Posterior vena cava (tissue), 2 donors: ENCODE measurements at regions not wholly inside any gene's neighbourhood (a gene's known extent, or its start where the extent isn't known, plus 50 kb on each side); places are given as distances from the start of the nearest gene placed in this dataset.
"Not testable (repeated sequence)": the region's sequence is repeated elsewhere in the genome, so short reads cannot be mapped to it uniquely, and the experiment has no call there.

Experiments
- DNase-seq: peaks from one replicate; pipeline ENCODE4 v3.0.0-alpha.2; 2020; ENCODE audit warnings: low spot score
- intact Hi-C, 2 donors: fragments of 100-400 bp; cut with DNase I; formaldehyde crosslinking; loops; one replicate each; pipeline versions ENCODE4 v1.14.1 to v1.14.2; 2022 to 2023
- donor health status: DM: yes; HTN: yes; CAD: no.
- donor health status: DM: yes; HTN: yes; CAD: no.

DNA sequence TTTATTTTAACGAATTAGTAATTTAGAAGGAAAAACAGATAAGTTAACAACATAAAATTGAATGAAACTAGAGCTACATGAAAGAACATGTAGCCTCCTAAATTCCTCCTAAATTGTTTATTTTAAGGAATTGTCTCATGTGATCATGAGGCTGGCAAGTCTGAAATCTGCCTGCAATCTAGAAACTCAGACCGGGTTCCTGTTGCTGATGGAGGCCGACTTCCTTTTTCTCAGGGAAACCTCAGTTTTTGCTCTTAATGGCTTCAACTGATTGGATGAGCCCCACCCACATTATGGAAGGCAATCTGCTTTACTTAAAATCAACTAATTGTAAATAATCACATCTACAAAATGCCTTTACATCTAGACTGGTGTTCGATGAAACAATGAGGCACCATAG, 205.0 kb upstream of the ADRA1D start:
- intact Hi-C loops = no loop called here
- no peak for DNase-seq

DNA sequence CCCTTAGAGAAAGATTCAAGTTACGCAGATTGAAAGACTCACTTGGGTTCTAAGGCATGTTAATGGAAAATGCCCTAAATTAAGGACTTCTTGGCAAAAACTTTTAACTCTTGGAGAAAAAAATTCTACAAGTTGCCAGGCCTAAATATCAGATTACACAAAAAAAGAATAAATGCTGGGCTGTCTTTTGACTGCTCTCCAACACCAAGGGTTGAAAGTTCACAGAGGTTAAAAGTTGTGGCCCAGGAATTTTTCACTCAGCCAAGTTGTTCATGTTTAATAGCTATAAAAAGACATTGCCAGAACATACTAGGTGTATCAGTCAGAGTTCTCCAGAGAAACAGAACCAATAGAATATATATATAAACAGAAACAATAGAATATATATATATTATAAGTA, 204.3 kb upstream of the ADRA1D start:
- intact Hi-C loops = no loop called here

DNA sequence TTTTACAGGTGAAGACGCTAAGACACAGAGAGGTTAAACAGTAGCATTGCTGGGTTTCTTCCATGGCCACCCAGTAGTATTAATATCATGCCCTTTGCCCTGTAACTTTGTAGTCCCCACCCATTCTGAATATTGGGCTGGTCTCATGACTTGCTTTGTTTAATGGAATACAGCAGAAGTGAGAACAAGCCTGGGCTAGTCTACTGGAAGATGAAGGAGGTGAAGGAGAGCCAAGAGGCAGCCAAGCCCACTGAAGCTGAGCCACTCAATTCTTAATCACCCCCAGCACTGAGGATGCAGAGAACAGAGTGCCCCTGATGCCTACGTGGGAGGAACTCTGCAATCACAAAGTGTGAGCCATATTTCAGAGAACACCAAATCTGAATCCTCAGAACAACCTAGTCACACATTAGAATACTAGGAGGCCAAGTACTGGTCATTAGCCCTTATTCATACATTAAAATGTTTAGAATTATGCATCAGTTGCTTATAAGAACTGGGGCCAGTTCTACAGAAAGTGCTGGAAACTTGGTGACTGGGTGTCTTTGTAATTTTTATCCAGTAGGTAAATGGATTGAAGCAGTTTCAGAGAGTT, 202.5 kb upstream of the ADRA1D start:
- intact Hi-C loops = no loop called here
- DNase-seq = no peak

More for the DNA sequence above, 204.3 kb upstream of the ADRA1D start:
- DNase-seq = no peak

DNA sequence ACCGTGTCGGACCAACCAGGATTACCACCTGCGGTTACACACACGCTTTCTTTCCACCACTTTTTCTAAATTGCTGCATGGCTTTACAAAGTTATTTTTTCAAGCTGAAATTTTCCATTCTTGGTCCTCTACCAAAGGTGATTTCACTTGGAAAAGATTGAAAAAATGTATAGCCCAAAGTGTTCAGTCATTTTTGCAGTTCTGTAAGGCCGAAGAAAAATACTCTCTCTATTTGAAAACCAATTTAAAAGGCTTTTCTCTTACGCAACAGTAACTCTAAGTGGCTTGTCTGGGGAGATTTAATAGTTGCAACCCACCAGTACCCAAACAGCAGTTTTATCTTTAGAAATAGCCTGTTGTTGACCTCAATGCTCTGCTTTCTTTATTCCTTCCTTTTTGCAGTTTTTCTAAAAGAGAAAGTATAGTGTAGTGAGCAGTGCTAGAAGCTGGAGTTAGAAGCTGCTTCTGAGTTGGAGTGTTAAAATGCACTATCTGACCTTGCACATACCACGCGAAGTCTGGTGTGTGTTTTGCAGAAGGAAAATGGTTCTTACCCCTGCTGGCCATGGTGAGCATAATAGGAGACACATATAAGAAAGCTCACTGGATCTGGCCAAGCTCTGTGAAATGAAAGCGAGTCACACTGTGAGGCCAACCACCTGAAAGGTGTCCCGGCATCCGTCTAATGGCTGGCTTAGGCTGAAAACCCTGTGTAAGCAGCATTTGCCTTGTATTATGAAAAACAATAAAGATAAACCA, 201.0 kb upstream of the ADRA1D start:
- DNase-seq = no peak
- intact Hi-C loops = no loop called here

DNA sequence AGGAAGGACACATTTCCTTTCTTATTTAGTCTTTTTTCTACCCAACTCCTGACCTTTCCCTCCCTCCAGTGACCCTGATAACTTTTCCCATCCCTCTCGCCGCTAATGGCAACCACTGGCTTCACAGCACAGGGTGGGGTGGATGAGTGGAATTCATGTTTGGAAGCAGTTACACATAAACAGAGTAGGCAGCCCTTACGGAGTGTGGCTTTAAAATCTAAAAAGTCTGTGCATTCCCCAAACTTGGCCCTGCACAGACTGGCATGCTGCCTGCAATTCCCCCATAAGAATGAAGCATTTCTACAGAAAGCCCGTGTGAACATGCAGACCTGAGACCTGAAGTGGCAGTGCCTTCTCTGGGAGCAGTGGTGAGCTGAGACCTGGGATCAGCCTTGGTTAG, 196.7 kb upstream of the ADRA1D start:
- no peak for DNase-seq
- intact Hi-C loops = no loop called here

DNA sequence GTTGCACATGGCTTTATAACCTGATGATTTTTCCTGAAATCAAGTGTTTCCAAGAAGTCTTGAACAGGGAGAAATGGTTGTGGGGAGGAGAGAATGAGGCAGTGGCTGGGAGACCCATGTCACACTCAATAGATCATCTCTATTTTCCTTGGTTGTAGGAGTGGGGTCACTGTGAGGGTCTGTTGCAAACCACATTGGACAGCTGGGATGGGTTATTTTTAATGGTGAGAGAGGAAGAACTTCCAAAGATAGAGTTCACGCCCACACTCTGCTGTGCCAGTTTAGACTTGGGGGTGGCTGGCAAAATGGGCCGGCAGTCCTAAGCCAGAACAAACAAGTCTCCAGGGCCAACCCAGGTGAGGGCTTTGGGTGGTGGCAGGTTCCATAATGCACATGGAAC, 196.2 kb upstream of the ADRA1D start:
- no peak for DNase-seq
- intact Hi-C loops = no loop called here

DNA sequence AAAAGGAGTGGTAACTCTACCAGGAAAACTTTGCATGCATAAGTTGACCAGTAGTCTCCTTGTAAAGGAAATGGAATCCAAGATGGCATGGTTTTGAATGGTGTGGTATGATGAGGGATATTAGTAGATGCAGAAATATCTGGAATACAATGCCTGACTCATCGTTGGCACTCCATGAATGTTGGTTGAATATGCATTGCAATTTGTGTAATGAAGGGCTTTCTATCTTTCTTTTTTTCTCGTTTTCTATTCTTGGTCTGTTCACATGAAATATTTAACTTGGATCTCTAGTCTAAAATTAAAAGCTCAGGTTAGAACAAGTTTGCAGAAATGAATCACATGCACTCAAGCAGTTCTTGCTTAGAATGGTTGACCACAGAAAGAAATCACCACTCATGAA, 195.3 kb upstream of the ADRA1D start:
- no peak for DNase-seq
- intact Hi-C loops = no loop called here

DNA sequence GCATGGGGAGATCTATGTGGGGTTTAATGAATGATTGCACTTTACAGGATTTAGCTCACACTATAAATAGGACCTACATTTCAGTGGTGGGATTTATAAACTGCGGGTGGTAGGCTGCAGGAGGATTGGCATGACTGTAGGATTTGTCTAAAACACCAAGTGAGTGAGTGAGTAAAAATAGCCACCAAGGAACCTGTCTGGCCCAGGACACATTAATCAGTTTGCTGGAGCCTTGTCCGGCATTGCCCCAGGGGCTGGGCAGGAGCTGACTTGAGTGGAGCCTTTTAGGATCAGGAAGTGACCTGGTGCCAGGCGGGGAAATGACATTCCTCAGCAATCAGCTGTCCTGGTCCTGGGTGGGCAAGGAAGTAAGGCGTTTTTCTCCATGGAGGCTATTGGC, 193.9 kb upstream of the ADRA1D start:
- intact Hi-C loops = no loop called here
- DNase-seq = no peak

DNA sequence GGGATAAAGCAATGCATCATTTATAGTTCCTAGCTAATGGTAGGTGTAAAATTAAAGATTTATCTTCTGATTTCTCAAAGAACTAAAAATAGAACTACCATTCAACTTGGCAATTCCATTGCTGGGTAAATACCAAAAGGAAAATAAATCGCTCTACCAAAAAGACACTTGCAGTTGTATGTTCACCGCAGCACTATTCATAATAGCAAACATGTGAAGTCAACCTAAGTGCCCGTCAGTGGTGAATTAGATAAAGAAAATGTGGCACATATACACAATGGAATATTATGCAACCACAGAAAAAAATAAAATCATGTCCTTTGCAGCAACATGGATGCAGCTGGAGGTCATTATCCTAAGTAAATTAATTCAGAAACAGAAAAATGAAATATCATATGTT, 192.8 kb upstream of the ADRA1D start:
- intact Hi-C loops = no loop called here

DNA sequence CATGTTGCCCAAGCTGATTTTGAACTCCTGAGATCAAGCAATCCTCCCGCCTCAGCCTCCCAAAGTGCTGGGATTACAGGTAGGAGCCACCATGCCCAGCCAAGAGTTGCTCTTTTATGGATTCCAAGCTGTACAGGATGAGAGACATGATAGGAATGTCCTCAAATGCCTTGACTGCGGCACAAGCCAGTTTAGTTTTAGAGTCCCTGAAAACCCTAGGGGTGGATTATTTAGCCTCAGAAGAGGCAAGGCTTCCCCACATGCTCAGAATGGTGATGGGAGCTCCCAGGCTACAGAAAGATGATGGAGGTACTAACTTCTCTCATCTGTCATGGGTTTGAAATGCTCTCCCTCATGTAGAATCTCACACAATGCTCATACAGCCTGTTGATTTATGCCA, 192.1 kb upstream of the ADRA1D start:
- intact Hi-C loops = no loop called here
- DNase-seq = no peak

More for the DNA sequence above, 192.8 kb upstream of the ADRA1D start:
- DNase-seq = no peak

DNA sequence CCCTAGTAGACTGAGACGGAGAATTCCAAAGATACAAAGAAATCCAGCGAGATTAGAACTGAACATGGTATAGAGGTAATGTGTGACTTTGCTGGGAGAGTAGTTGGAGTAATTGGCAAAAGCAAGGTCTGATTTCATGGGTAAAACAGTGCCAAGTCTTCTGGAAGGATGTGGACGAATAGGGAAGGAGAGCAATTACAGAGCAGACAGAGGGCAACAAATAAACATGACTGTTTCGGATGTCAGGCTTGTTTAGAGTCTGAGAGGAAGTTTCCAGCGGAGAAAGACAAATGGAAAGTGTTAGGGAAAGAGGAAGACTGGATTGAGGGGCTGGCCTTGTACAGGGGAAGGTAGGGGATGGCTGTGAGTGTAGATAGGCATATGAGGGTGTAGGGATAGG, 190.4 kb upstream of the ADRA1D start:
- intact Hi-C loops = no loop called here
- no peak for DNase-seq

DNA sequence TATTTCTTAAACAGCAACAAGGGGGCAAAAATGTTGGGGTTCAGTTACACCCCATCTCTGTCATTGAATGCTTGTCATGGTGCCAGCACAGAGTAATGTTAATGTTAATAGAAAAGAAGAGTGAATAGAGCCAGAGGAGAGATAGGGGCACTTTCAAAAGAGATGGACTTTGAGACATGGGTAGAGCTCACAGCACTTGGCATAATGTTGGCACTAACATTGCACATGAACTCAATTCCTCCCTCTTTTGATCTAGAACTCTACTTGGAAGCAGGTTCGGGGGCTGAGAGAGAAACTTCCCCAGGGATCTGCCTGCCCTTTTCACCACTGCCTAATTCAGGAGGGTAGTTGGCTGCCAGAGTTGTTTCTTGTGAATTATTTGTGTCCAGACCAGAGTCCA, 188.0 kb upstream of the ADRA1D start:
- intact Hi-C loops = no loop called here
- DNase-seq = no peak

DNA sequence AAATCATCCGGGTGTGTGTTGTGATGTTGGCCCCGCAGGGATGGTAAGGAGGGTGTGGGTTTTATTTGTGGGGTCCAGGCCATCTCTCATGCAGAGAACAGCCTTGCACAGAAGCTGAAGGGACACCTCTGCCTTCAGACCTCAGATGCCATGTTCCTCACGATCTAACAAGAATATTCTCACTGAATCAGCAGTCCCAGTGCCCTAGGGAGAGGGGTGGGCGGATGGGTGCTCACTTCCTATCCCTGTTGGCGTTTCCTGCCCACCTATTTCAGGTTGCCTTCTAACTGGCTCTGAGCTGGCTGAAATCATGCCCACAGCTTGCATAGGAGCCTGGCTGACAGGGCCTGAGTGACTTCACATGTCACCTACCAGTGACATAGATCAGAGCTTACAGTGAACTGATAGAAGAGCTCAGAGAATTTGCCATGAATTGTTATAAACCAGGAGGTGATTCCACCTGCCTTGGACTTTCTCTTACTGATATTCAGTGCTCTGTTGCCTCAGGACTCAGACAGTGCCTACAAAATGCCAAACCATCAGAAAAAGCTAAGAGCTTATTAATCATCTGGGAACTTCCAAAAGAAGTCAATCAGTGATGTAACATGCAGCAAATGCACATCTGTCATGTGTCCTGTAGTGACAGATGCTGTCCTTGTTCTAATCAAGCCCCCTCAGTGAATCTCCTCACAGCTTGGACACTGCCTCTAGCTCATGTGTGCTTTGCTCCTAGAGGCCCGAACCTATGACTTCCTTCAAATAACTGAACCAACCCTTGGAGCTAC, 186.8 kb upstream of the ADRA1D start:
- intact Hi-C loops = no loop called here
- DNase-seq = no peak

DNA sequence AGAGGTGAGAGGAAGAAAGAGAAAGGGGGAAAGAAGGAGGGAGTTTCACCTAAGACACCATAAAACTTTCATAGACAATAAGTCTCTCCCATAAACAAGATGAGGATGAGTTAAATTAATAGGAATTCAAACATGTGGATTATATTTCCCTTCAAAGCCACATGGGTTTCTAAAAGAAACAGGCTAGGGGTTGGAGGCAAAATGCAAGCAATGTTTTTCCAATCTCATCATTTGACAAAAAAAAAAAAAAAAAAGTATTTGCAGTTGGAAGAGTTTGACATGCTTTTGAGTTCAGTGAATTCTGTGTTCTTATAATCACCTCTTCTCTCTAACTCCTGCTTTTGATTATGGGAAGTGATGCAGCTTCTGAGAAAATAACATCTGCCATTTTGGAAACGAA, 186.1 kb upstream of the ADRA1D start:
- intact Hi-C loops = no loop called here
- no peak for DNase-seq

DNA sequence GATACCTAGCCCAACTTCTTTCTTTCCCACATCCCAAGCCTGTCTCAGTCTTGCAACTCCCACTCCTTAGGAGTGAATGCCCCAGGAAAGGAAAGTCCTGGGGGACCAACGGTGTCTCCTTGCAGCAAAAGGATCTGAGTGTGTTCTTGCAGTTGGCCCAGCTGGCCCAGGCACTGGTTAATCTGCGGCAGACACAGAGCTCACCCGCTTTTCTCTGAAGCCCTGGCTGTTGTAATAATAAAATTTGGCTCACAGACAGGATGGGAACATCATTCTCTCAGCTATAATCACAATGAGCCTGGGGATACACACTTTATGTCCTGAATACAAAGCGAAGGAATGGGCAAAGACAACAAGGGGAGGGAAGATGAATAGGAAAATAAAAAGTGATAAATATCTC, 185.6 kb upstream of the ADRA1D start:
- intact Hi-C loops = no loop called here
- DNase-seq = no peak

DNA sequence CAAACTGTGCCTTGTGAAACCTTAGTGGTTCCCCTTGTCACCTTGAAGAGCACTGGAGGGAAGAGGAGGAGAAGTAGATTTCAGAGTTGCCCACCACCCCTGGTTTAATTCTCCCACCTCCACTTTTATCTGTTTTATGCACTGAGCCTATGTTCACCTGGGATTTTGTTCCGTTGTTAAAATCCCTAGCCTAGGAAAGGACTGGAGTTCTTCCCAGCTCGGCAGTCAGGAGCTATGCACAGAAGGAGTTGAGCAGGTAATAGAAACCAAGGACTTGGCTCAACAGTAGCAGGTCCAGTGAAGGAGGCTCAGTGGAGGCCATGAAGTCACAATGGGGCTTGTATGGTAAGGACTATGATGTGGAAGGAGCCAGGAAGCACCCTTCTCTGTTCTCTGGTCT, 182.4 kb upstream of the ADRA1D start:
- DNase-seq = no peak

DNA sequence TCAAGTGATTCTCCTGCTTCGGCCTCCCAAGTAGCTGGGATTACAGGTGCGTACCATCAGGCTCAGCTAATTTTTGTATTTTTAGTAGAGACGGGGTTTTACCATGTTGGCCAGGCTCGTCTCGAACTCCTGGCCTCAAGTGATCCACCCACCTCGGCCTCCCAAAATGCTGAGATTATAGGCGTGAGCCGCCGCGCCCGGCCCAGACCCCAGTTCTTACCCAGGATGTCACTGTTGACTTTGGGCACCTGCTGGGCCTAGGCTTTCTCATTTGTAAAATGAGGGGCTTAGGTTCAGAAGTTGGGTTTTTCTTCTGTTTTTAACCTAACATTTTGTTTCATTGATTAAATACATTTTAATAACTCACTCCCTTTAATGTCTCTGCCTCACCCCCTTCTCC, 181.7 kb upstream of the ADRA1D start:
- intact Hi-C loops, DNase-seq: not testable (repeated sequence)

More for the DNA sequence above, 182.4 kb upstream of the ADRA1D start:
- intact Hi-C loops = no loop called here

DNA sequence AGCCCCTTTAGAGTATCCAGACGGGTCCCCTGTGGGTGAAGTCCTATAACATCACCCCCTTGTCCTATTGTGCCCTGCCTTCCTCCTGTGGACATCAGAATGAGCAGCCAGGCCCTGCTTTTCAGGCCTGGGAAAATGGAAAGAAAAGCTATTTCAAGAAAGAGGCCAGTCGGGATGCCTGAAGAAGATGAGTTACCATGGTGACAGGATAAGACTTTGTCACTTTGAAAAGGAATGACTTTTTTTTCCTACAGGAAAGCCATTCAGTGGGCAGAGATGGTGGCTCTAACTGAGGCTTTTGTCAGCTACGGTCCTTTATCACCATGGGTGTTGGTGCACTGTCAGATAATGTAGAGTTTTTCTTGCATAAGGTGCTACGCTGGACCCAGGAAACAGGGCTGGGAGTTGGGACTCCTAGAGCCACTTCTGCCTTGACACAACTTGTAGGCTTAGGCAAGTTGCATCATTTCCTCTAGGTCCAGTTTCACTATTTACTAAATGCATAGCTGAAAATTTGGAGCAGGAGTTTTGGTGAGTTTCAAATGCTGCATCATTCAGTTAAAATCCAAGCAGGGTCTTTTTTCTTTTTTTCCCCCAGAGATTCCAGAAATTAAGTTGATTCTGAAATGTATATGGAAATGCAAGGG, 179.0 kb upstream of the ADRA1D start:
- intact Hi-C loops = no loop called here
- DNase-seq = no peak

DNA sequence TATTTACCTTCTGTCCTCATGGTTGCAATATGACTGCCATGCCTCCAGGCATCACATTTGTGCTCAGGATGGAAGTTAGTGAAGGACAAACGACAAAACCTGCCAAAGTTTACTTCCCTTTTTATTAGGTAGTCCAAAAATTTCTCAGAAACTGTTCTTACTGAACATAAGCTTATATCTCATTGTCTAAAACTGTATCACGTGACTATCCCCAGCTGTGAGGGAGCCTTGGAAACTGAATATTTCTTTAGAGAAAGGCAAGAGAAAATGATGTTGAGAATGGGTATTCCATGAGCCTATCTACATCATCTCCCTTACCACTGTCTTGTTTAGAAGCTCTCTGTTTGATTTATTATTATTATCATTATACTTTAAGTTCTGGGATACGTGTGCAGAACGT, 169.1 kb upstream of the ADRA1D start:
- intact Hi-C loops = no loop called here

DNA sequence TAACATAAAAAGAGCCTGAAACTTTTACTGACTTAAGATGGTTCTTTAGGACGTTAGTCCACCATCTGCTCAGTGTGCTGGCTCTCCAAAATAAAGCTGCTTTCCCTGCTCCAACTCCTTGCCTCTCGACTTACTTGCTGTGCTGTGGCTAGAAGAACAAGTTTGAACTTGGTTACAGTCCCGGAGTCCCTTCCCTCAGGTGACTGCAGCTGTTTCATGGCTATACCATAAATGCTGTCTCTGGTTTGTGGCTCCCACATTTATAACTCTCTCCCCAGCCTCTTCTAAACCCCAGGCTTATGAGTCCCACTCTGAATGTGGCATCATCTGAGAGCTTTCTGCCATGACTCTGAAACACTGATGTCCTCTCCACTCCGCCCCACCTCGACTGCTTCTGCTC, 166.2 kb upstream of the ADRA1D start:
- intact Hi-C loops = no loop called here
- no peak for DNase-seq

More for the DNA sequence above, 169.1 kb upstream of the ADRA1D start:
- no peak for DNase-seq
